H1 (cell line): ENCODE measurements at regions not wholly inside any gene's neighbourhood (a gene's known extent, or its start where the extent isn't known, plus 50 kb on each side); places are given as distances from the start of the nearest gene placed in this dataset.

ENCODE experiments used
- CTCF ChIA-PET: fragments of 300-600 bp; sonication (Branson Sonifier 250); formaldehyde crosslinking; loops from one replicate; lab custom pipeline; 2021; ENCODE audit not compliant: partially characterized antibody; lab: Charles Lee
- POLR2A ChIA-PET: fragments of 300-600 bp; sonication (Branson Sonifier 250); formaldehyde crosslinking; loops from one replicate; lab custom pipeline; 2021; ENCODE audit warnings: inconsistent platforms; ENCODE audit not compliant: partially characterized antibody; lab: Charles Lee
- DNase-seq, 2 experiments: peaks; one replicate each; pipeline versions ENCODE4 v3.0.0 to v3.0.0-alpha.2; 2010 to 2022; ENCODE audit warnings: low spot score in 2 of 2, low read depth in 1 of 2, mixed read lengths in 1 of 2
- FAIRE-seq: peaks from 2 replicates; lab custom pipeline; 2011; peaks lifted over from hg19 to GRCh38; lab: Jason Lieb, UNC
- H2AFZ ChIP-seq: 2 replicates; pipeline ENCODE4 v1.8.1; 2012; ENCODE audit warnings: low read length, inconsistent platforms
- H2AK5ac ChIP-seq: 2 replicates; pipeline ENCODE4 v1.6.1; 2013; ENCODE audit warnings: low read depth, low read length
- H2BK120ac ChIP-seq: replicated peaks from 2 replicates; pipeline ENCODE3; 2013; ENCODE audit warnings: low read depth, low read length, inconsistent platforms
- H2BK12ac ChIP-seq: 2 replicates; pipeline ENCODE4 v1.6.1; 2013; ENCODE audit warnings: low read depth, low read length
- H2BK15ac ChIP-seq: 2 replicates; pipeline ENCODE4 v1.6.1; 2013; ENCODE audit warnings: low read length
- H2BK20ac ChIP-seq: 2 replicates; pipeline ENCODE4 v1.6.1; 2013; ENCODE audit warnings: low read length
- H2BK5ac ChIP-seq: 2 replicates; pipeline ENCODE4 v1.6.1; 2013; ENCODE audit warnings: low read depth, low read length
- H3K14ac ChIP-seq: 2 replicates; pipeline ENCODE4 v1.6.1; 2013; ENCODE audit warnings: inconsistent platforms; ENCODE audit not compliant: insufficient read length
- H3K18ac ChIP-seq: 2 replicates; pipeline ENCODE4 v1.6.1; 2013; ENCODE audit warnings: low read length; ENCODE audit errors: extremely low read depth
- H3K23ac ChIP-seq: 2 replicates; pipeline ENCODE4 v1.6.1; 2013; ENCODE audit warnings: inconsistent platforms; ENCODE audit not compliant: insufficient read length
- H3K23me2 ChIP-seq: 2 replicates; pipeline ENCODE4 v1.6.1; 2013; ENCODE audit warnings: low read depth, low read length
- H3K27ac ChIP-seq: 2 replicates; pipeline ENCODE4 v1.6.1; 2011; ENCODE audit warnings: low read depth, low read length, inconsistent platforms
- H3K27me3 ChIP-seq, 4 experiments: replicated peaks in 1 of 4; 1 replicate in 1 of 4; 2 replicates in 3 of 4; pipeline versions ENCODE4 v1.6.1 to v1.8.1; 2011 to 2013; ENCODE audit warnings: low read length in 3 of 4, mild to moderate bottlenecking in 3 of 4, inconsistent platforms in 2 of 4, mixed read lengths in 2 of 4, moderate library complexity in 1 of 4; ENCODE audit not compliant: control insufficient read depth in 3 of 4, insufficient read depth in 3 of 4; ENCODE audit errors: extremely low read depth in 1 of 4
- H3K36me3 ChIP-seq, 4 experiments: 2 replicates each; pipeline versions ENCODE4 v1.6.1 to v1.8.1; 2011 to 2013; ENCODE audit warnings: mild to moderate bottlenecking in 4 of 4, low read length in 3 of 4, moderate library complexity in 2 of 4, control low read depth in 1 of 4, inconsistent platforms in 1 of 4; ENCODE audit not compliant: insufficient read depth in 4 of 4, control insufficient read depth in 2 of 4
- H3K4ac ChIP-seq: replicated peaks from 2 replicates; pipeline ENCODE3; 2013; ENCODE audit warnings: low read length, low read depth, mixed read lengths, inconsistent platforms; ENCODE audit not compliant: insufficient read length
- H3K4me1 ChIP-seq, 4 experiments: replicated peaks in 1 of 4; 1 replicate in 1 of 4; 2 replicates in 3 of 4; pipeline versions ENCODE4 v1.6.1 to v1.8.1; 2011 to 2013; ENCODE audit warnings: low read length in 3 of 4, inconsistent platforms in 2 of 4, mixed read lengths in 1 of 4; ENCODE audit not compliant: insufficient read depth in 4 of 4, control insufficient read depth in 3 of 4
- H3K4me2 ChIP-seq, 2 experiments: 2 replicates each; pipeline versions ENCODE4 v1.6.1 to v1.8.1; 2011 to 2013; ENCODE audit warnings: low read depth in 2 of 2, low read length in 2 of 2, control low read depth in 1 of 2, inconsistent platforms in 1 of 2, mild to moderate bottlenecking in 1 of 2; ENCODE audit not compliant: insufficient read depth in 1 of 2
- H3K4me3 ChIP-seq, 4 experiments: fragments of 200-600, 300-600 bp in 1 of 4; sonication (generic), shearing (Covaris generic), sonication (Bioruptor Twin) in 1 of 4; 2 replicates each; pipeline versions ENCODE4 v1.5.1 to v1.8.1; 2011 to 2016; ENCODE audit warnings: low read length in 4 of 4, low read depth in 3 of 4, control low read depth in 2 of 4, inconsistent platforms in 2 of 4, mild to moderate bottlenecking in 2 of 4, mixed read lengths in 1 of 4, moderate library complexity in 1 of 4; ENCODE audit not compliant: insufficient read depth in 2 of 4; ENCODE audit errors: extremely low read depth in 1 of 4
- H3K56ac ChIP-seq: replicated peaks from 2 replicates; pipeline ENCODE3; 2013; ENCODE audit warnings: low read depth, mild to moderate bottlenecking, mixed read lengths, low read length, inconsistent platforms; ENCODE audit not compliant: insufficient read length
- H3K79me1 ChIP-seq: 2 replicates; pipeline ENCODE4 v1.6.1; 2013; ENCODE audit warnings: low read depth, low read length, control low read depth
- H3K79me2 ChIP-seq, 2 experiments: 2 replicates each; pipeline versions ENCODE4 v1.6.1 to v1.8.1; 2012 to 2013; ENCODE audit warnings: low read length in 2 of 2, mild to moderate bottlenecking in 2 of 2, inconsistent platforms in 1 of 2; ENCODE audit not compliant: insufficient read depth in 2 of 2, control insufficient read depth in 1 of 2
- H3K9ac ChIP-seq, 4 experiments: replicated peaks in 1 of 4; 1 replicate in 1 of 4; 2 replicates in 3 of 4; pipeline versions ENCODE4 v1.6.1 to v1.8.1; 2011 to 2013; ENCODE audit warnings: low read depth in 3 of 4, low read length in 3 of 4, control low read depth in 2 of 4, mild to moderate bottlenecking in 2 of 4, moderate library complexity in 2 of 4, inconsistent platforms in 1 of 4; ENCODE audit errors: extremely low read depth in 1 of 4
- H3K9me3 ChIP-seq, 2 experiments: 2 replicates each; pipeline versions ENCODE4 v1.6.1 to v1.8.1; 2012 to 2013; ENCODE audit warnings: mild to moderate bottlenecking in 2 of 2, moderate library complexity in 2 of 2, control low read depth in 1 of 2, inconsistent platforms in 1 of 2, low read depth in 1 of 2, low read length in 1 of 2, mixed read lengths in 1 of 2; ENCODE audit not compliant: insufficient read depth in 2 of 2
- H4K20me1 ChIP-seq, 2 experiments: replicated peaks in 1 of 2; 2 replicates each; pipeline versions ENCODE3 to v1.8.1; 2011 to 2013; ENCODE audit warnings: inconsistent platforms in 2 of 2, low read length in 2 of 2, mild to moderate bottlenecking in 1 of 2; ENCODE audit not compliant: insufficient read depth in 2 of 2, control insufficient read depth in 1 of 2
- H4K5ac ChIP-seq: 2 replicates; pipeline ENCODE4 v1.6.1; 2013; ENCODE audit warnings: low read length, low read depth, mixed read lengths, inconsistent platforms; ENCODE audit not compliant: insufficient read length
- H4K8ac ChIP-seq: 2 replicates; pipeline ENCODE4 v1.8.0; 2013; ENCODE audit warnings: mild to moderate bottlenecking, moderate library complexity, low read length, inconsistent platforms; ENCODE audit not compliant: insufficient read depth; ENCODE audit errors: extremely low read depth
- H4K91ac ChIP-seq: replicated peaks from 2 replicates; pipeline ENCODE3; 2013; ENCODE audit warnings: low read length, mixed read lengths, inconsistent platforms; ENCODE audit not compliant: insufficient read length
- ATF2 ChIP-seq: IDR thresholded peaks from 2 replicates; pipeline ENCODE4 v1.6.1; 2012; ENCODE audit warnings: low read length, inconsistent platforms
- BACH1 ChIP-seq: IDR thresholded peaks from 2 replicates; pipeline ENCODE4 v1.6.1; 2012; ENCODE audit warnings: low read length, improper control_type of control experiment
- CREB1 ChIP-seq: IDR thresholded peaks from 2 replicates; pipeline ENCODE4 v1.6.1; 2012; ENCODE audit warnings: inconsistent platforms
- EP300 ChIP-seq, 2 experiments: IDR thresholded peaks; 1 replicate in 1 of 2; 2 replicates in 1 of 2; pipeline ENCODE4 v1.6.1; 2011 to 2012; ENCODE audit warnings: low read depth in 2 of 2, low read length in 2 of 2, mild to moderate bottlenecking in 2 of 2, borderline replicate concordance in 1 of 2, inconsistent platforms in 1 of 2, moderate library complexity in 1 of 2
- FOSL1 ChIP-seq: IDR thresholded peaks from 2 replicates; pipeline ENCODE4 v1.6.1; 2011; ENCODE audit warnings: mild to moderate bottlenecking, low read depth, low read length, moderate library complexity; ENCODE audit not compliant: insufficient read depth
- HDAC6 ChIP-seq: IDR thresholded peaks from one replicate; pipeline ENCODE4 v1.7.1; 2012; ENCODE audit warnings: low read depth, mild to moderate bottlenecking, inconsistent platforms, low read length, moderate library complexity
- JUN ChIP-seq: IDR thresholded peaks from 2 replicates; pipeline ENCODE4 v1.6.1; 2011; ENCODE audit warnings: low read depth, mild to moderate bottlenecking, improper control_type of control experiment, low read length
- MAFK ChIP-seq: IDR thresholded peaks from 2 replicates; pipeline ENCODE4 v1.6.1; 2012; ENCODE audit warnings: low read depth, mild to moderate bottlenecking, improper control_type of control experiment, low read length
- NRF1 ChIP-seq: IDR thresholded peaks from 2 replicates; pipeline ENCODE4 v1.6.1; 2011; ENCODE audit warnings: mild to moderate bottlenecking, low read depth, low read length, improper control_type of control experiment
- SP1 ChIP-seq: IDR thresholded peaks from 2 replicates; pipeline ENCODE4 v1.6.1; 2011; ENCODE audit warnings: low read depth, low read length
- SRF ChIP-seq: IDR thresholded peaks from 2 replicates; pipeline ENCODE4 v1.6.1; 2011; ENCODE audit warnings: mild to moderate bottlenecking, low read depth, low read length, moderate library complexity
- TAF7 ChIP-seq: optimal IDR thresholded peaks from 2 replicates; pipeline ENCODE3; 2011; ENCODE audit warnings: low read depth, mild to moderate bottlenecking, inconsistent platforms, low read length, moderate library complexity, borderline replicate concordance
- ZNF274 ChIP-seq: IDR thresholded peaks from 2 replicates; pipeline ENCODE4 v1.7.0; 2012; ENCODE audit warnings: low read length, borderline replicate concordance; ENCODE audit errors: extremely low read depth
- WGBS, 2 experiments: shearing (Covaris generic) in 1 of 2; methylation state at CpG; one replicate each; pipeline versions ENCODE4 v1.1.6 to v1.1.7; 2013 to 2015; ENCODE audit warnings: low lambda C conversion rate in 2 of 2, mixed read lengths in 2 of 2, inconsistent platforms in 1 of 2, low coverage in 1 of 2, missing lambda C conversion rate in 1 of 2; ENCODE audit not compliant: insufficient replicate concordance in 2 of 2, insufficient coverage in 1 of 2, insufficient read length in 1 of 2; ENCODE audit errors: extremely low coverage in 1 of 2, missing lambda C conversion rate in 1 of 2; 5-methylcytosine and 5-hydroxymethylcytosine counted together

GRCh38 chr1:214199585-214199984 is 81.4 kb upstream of the SMYD2 start:
- no peak overlapping the region for H3K56ac ChIP-seq
- H3K4me2 ChIP-seq: no peak overlapping the region
- no peaks in the 10 kb centered on the region for H3K23me2 ChIP-seq
- no peak overlapping the region for H3K27ac ChIP-seq
- no peak overlapping the region for H3K23ac ChIP-seq
- no peak overlapping the region for H3K18ac ChIP-seq
- no peaks in the 10 kb centered on the region for H4K20me1 ChIP-seq
- no peaks in the 10 kb centered on the region for H3K27me3 ChIP-seq
- H3K79me1 ChIP-seq: no peaks in the 10 kb centered on the region
- no peak overlapping the region for H3K4me3 ChIP-seq
- no peaks in the 10 kb centered on the region for H3K36me3 ChIP-seq
- 89% methylated on average over 2 of the region's 2 CpGs; no CpG with 5 or more reads in 1 of the 2 experiments for WGBS, 2 experiments
- H2BK5ac ChIP-seq: no peak overlapping the region
- no peak overlapping the region for H2BK12ac ChIP-seq
- H3K4ac ChIP-seq: no peak overlapping the region
- CTCF ChIA-PET: interaction anchor here (0.7 to 15.5 kb wide), 7 partner anchors 9 to 132 kb away, joined by 3 to 235 read pairs (median 6); no protein-coding TSS in a partner anchor
- no peak overlapping the region for H4K8ac ChIP-seq
- H2BK15ac ChIP-seq: no peak overlapping the region
- H4K5ac ChIP-seq: no peak overlapping the region
- no peak overlapping the region for H2AK5ac ChIP-seq
- no peak overlapping the region for H2AFZ ChIP-seq
- H3K14ac ChIP-seq: no peak overlapping the region
- no peak for DNase-seq
- POLR2A ChIA-PET: no interaction called here
- no peaks in the 10 kb centered on the region for H3K79me2 ChIP-seq
- FAIRE-seq: no peak
- H4K91ac ChIP-seq: no peak overlapping the region
- no peaks in the 10 kb centered on the region for H3K9me3 ChIP-seq
- no peak overlapping the region for H2BK120ac ChIP-seq
- H3K9ac ChIP-seq: no peak overlapping the region
- no peaks in the 10 kb centered on the region for H3K4me1 ChIP-seq
- H2BK20ac ChIP-seq: no peak overlapping the region
- TF ChIP-seq HDAC6 (no peak), ATF2 (no peak), CREB1 (no peak), SP1 (no peak), FOSL1 (no peak), NRF1 (no peak), BACH1 (no peak), JUN (no peak), MAFK (no peak), EP300 (IDR thresholded peaks at IDR 0.05; ENCODE audit: borderline replicate concordance in 1 of 2, low read depth in 2 of 2, low read length in 2 of 2) (no peak), SRF (no peak), ZNF274 (no peak), TAF7 (no peak)
